Activated CD4-positive, alpha-beta T cell treated with anti-CD3 and anti-CD28 coated beads, Interleukin-2, amount 50 U/mL, for 48 hours (primary cell): ENCODE measurements at regions not wholly inside any gene's neighbourhood (a gene's known extent, or its start where the extent isn't known, plus 50 kb on each side); places are given as distances from the start of the nearest gene placed in this dataset.

Experiments used
- DNase-seq, 2 experiments: peaks; one replicate each; pipeline ENCODE4 v3.0.0-alpha.2; 2020

- DNase-seq, result no peak
These were observed 245.0 kb upstream of the SORCS1 start for GRCh38 chr10:107409522-107409921.

GRCh38 chr10:107398115-107398514, 233.6 kb upstream of the SORCS1 start:
- no peak for DNase-seq

DNA sequence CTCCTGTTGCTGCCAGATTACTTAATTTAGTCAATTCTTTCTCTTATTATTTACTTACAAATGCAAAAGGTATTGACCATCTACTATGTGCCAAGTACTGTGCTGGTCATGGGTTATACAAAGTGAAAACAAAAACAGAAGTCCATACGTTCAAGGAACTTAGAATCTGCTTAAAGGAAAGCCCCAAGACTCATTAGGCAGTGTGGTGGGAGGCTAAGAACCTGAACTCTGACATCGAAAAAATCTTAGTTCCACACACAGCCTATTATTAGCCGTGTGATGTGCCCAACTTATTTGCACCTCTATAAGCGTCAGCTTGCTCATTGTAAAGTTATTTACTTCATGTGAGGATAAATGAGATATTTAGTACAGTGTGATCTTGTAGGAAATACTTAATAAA, 227.4 kb upstream of the SORCS1 start:
- DNase-seq, result no peak

DNA sequence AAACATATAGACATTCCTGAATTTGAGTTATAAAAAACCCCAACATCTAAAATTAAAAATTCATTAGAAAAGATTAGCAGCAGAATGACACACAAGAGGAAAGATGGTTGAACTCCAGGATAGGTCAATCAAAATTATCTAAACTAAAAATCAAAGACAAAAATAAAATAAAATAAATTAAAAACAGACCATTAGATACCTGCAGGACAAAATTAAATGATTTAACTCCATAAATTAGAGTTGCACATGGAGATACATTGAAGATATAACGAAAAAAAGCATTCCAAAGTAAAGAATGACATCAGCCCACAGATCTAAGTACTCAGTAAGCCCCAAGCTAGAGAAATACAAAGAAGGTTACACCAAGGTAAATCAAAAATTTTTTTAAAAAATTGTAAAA, 226.1 kb upstream of the SORCS1 start:
- DNase-seq, result no peak

- no peak for DNase-seq
These were observed 218.9 kb upstream of the SORCS1 start for GRCh38 chr10:107383357-107383756.

- DNase-seq, result no peak
These were observed 215.1 kb upstream of the SORCS1 start for GRCh38 chr10:107379601-107380000.

DNA sequence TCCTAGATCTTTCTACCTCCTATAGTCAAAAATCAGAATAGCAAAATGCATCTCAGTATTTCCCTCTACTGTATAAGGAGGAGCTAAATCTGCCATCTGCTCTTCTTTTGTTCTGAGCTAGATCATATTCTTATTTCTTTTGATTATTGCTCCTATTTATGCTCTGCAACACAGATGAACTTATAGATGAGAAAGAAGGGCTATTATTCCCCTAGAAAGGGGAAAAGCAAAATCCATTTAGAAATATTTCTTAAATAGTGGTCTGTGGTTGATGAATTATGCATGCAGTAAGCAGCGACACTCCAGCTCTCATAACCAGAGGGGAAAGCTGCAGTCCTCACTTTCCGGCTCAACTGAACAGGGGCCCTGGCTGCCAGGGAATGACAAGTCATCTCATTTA, 207.3 kb upstream of the SORCS1 start:
- DNase-seq, result no peak

GRCh38 chr10:107364872-107365271, 200.4 kb upstream of the SORCS1 start:
- DNase-seq, result no peak

- DNase-seq, result no peak
These were observed 197.8 kb upstream of the SORCS1 start for GRCh38 chr10:107362306-107362705.

DNA sequence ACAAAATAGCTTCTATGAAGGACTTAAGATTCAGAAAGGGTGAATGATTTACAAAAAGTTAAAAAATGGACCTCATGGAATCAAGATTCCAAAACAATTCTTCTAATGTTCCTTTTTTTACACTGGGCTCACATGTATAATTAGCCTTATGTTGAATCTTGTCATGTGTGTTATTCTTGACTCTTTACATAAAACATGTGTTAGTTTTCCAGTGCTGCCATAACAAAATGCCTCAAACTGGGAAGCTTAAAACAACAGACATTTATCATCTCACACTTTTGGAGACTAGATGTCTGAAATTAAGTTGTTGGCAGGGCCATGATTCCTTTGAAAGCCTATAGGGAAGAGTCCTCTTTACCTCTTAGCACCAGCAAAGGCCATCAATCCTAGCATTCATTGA, 192.5 kb upstream of the SORCS1 start:
- no peak for DNase-seq

GRCh38 chr10:107356396-107356795, 191.9 kb upstream of the SORCS1 start:
- no peak for DNase-seq

DNA sequence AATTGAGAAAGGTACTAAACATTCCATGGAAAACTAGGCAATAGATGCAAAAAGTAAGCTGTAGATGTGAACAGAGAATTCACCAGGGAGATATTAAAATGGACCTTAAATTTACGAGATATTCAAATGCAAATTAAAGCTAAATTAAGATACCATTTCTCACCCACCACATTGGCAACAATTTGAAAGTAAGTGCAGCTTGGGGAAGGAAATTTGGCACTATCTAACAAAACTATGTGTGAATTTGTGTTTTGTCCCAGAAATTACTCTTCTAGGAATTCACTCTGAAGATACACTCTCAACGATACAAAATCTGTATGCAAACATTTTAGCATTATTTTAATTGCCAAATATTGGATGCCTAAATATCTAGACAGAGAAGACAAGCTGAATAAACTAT, 178.2 kb upstream of the SORCS1 start:
- no peak for DNase-seq

DNA sequence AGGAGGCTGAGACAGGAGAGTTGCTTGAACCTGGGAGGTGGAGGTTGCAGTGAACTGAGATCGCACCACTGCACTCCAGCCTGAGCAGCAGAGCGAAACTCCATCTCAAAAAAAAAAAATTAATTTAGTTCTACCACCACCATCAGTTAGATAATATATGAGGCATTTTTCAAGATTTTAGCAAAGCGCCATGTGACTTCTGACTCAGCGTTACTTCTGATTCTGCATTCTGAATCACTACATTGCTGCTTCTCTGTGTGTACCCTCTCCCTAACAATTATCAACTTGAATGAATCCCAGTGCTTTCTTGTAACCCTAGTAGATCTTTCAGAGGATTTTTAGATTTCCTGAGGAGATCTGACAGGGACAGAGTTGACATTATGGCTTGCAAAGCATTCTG, 176.8 kb upstream of the SORCS1 start:
- DNase-seq, result no peak

GRCh38 chr10:107340326-107340725, 175.8 kb upstream of the SORCS1 start:
- no peak for DNase-seq

DNA sequence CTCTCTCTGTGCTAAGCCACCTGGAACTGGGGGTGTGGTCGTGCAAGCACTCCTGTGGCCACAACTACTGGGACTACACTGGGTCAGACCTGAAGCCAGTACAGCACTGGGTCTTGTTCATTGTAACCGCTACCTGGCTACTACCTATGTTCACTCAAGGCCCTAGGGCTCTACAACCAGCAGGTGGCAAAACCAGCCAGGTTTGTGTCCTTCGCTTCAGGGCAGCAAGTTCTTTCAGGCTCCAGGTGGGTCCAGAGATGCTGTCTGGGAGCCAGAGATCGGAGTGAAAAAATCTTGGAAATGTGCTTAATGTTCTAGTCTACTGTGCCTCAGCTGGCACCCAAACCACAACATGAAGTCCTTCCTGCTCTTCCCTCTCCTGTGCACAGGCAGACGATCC, 171.6 kb upstream of the SORCS1 start:
- DNase-seq, result no peak

GRCh38 chr10:107317592-107317991, 153.1 kb upstream of the SORCS1 start:
- no peak for DNase-seq

- no peak for DNase-seq
These were observed 138.7 kb upstream of the SORCS1 start for GRCh38 chr10:107303203-107303602.

DNA sequence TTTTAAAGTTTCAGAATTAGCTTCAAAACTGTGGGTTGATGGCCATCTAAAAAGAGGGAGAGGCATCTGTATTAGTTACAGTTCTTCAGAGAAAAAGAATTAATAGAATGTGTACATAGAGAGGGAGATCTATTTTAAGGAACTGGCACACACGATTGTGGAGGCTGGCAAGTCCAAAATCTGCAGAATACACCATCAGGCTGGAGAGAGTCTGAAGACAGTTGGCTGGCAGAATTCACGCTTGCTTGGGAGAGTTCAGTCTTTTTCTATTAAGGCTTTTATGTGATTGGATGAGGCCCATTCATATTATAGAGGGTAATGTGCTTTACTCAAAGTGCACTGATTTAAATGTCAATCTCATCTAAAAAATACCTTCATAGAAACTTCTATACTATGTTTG, 135.1 kb upstream of the SORCS1 start:
- no peak for DNase-seq

- no peak for DNase-seq
These were observed 119.7 kb upstream of the SORCS1 start for GRCh38 chr10:107284187-107284586.

DNA sequence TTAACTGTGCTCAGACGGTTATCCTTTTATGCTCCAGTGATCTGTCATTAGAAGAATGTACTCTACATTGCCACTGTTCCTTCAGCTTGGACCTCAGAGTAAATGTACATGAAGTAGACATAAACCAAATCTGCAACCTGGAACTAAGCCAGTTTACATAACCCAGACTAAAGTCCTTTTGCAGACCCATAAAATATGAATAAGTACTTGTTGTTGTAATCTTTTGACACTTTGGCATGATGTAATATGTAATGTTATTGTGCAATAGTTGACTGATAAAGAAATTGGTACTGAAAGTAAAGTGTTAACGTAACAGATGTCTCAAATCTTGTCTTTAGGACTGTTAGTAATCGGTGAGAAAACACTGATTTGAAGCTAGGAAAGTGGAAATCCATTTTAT, 115.8 kb upstream of the SORCS1 start:
- no peak for DNase-seq

DNA sequence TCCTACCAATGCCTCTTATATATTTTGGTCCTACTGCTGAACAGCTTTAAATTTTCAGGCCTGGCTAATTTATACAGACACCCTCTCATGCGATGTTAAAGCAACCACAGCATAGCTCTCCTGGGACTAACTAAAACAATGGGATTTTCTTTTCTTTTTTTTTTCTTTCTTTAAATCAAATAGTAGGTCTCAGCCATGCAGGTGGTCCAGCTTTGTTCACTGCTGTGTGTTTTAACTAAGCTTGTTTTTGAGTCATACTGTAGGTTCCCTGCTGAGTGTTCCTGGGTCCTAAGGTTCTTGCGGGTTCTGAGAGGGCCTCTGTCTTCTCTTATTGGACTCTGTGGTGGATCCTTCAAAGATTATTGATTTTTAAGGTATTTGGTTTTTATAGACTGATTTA, 113.1 kb upstream of the SORCS1 start:
- no peak for DNase-seq

DNA sequence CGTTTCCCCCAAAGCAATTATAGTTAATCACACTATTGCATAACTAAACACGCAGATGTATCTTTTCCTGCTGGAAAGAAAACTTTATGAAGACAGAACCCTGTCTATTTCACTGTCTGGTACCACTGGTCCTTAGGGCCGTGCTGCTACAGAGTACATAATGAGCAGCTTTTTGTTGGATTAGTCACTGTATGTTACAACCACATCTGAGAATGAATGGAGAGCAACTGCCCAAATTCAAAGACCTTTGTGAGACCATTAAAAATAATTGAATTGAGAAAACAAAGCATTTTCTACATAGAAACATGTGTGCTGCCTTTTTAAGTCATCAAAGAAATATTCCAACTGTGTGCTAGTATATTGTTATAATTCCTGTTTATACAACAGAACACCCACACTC, 111.3 kb upstream of the SORCS1 start:
- no peak for DNase-seq

- no peak for DNase-seq
These were observed 105.1 kb upstream of the SORCS1 start for GRCh38 chr10:107269626-107270025.

- no peak for DNase-seq
These were observed 100.2 kb upstream of the SORCS1 start for GRCh38 chr10:107264742-107265141.

DNA sequence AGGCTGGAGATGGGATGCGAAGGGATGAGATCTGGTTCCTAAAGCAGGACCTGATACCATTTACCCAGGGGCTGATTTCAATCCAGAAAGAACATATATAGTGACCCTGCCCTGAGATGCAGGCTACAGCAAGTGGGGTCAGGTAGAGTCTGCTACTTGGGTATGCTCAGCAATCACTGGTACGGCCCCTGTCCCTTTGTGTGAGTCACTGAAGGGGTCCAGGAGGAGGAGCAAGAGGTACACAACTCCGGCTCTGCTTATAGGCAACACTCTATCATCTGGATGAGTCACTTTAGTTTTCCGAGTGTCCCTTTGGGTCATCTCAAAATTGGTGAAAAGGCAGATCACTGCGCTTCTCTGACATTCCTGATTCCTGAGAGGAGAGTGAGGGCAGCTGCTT, 79.6 kb upstream of the SORCS1 start:
- DNase-seq, result no peak

- DNase-seq, result no peak
These were observed 73.8 kb upstream of the SORCS1 start for GRCh38 chr10:107238275-107238674.
